ENCODE measurements at regions not wholly inside any gene's neighbourhood (a gene's known extent, or its start where the extent isn't known, plus 50 kb on each side); places are given as distances from the start of the nearest gene placed in this dataset.

- no peak for TF ChIP-seq POLR2A (IDR thresholded peaks at IDR 0.05; ENCODE audit: low read length)
- TF ChIP-seq GATA1 (IDR thresholded peaks at IDR 0.05; ENCODE audit: low read depth, low read length): no peak
These were observed 139.5 kb downstream of the CTTN start for GRCh38 chr11:70537576-70538571.

Data from erythroblast (primary cell).